Hepatocyte (in vitro differentiated cells): ENCODE measurements at regions not wholly inside any gene's neighbourhood (a gene's known extent, or its start where the extent isn't known, plus 50 kb on each side); places are given as distances from the start of the nearest gene placed in this dataset.

Experiments
- DNase-seq: peaks from one replicate; pipeline ENCODE4 v3.0.0-alpha.2; 2016; ENCODE audit warnings: low spot score
- H2AFZ ChIP-seq: fragments of 200-600 bp; sonication (generic); 2 replicates; pipeline ENCODE4 v1.6.0; 2016; ENCODE audit warnings: antibody characterized with exemption, mild to moderate bottlenecking
- H3K27ac ChIP-seq: fragments of 200-600 bp; sonication (generic); 2 replicates; pipeline ENCODE4 v1.5.1; 2016; ENCODE audit warnings: mild to moderate bottlenecking
- H3K27me3 ChIP-seq: fragments of 200-600 bp; sonication (generic); 2 replicates; pipeline ENCODE4 v1.6.1; 2016
- H3K36me3 ChIP-seq: fragments of 200-600 bp; sonication (generic); replicated peaks from 2 replicates; pipeline ENCODE4 v1.5.1; 2016; ENCODE audit warnings: low read depth; ENCODE audit not compliant: insufficient read depth
- H3K4me1 ChIP-seq: fragments of 200-600 bp; sonication (generic); 2 replicates; pipeline ENCODE4 v1.5.1; 2016; ENCODE audit warnings: mild to moderate bottlenecking, moderate library complexity; ENCODE audit not compliant: insufficient read depth
- H3K4me2 ChIP-seq: fragments of 200-600 bp; sonication (generic); 2 replicates; pipeline ENCODE4 v1.6.0; 2016
- H3K4me3 ChIP-seq: fragments of 200-600 bp; sonication (generic); 2 replicates; pipeline ENCODE4 v1.5.1; 2016; ENCODE audit warnings: mild to moderate bottlenecking
- H3K79me2 ChIP-seq: fragments of 200-600 bp; sonication (generic); 2 replicates; pipeline ENCODE4 v1.6.0; 2017; ENCODE audit warnings: mild to moderate bottlenecking
- H3K9me2 ChIP-seq: fragments of 200-600 bp; sonication (generic); replicated peaks from 2 replicates; pipeline ENCODE4 v1.6.0; 2017; ENCODE audit warnings: mild to moderate bottlenecking; ENCODE audit not compliant: insufficient read depth
- H3K9me3 ChIP-seq: fragments of 200-600 bp; sonication (generic); 2 replicates; pipeline ENCODE4 v1.5.1; 2016; ENCODE audit warnings: low read depth, mild to moderate bottlenecking
- H4K20me1 ChIP-seq: fragments of 200-600 bp; sonication (generic); 2 replicates; pipeline ENCODE4 v1.6.0; 2016; ENCODE audit warnings: mild to moderate bottlenecking; ENCODE audit not compliant: insufficient read depth, poor library complexity, severe bottlenecking
- EZH2 ChIP-seq: fragments of 200-600 bp; sonication (generic); IDR thresholded peaks from 2 replicates; pipeline ENCODE4 v1.6.1; 2016; ENCODE audit warnings: antibody characterized with exemption, mild to moderate bottlenecking, borderline replicate concordance
- EZH2phosphoT487 ChIP-seq: fragments of 200-600 bp; sonication (generic); IDR thresholded peaks from one replicate; pipeline ENCODE4 v1.6.1; 2018; ENCODE audit warnings: antibody characterized with exemption, mild to moderate bottlenecking, low read depth, moderate library complexity; ENCODE audit not compliant: unreplicated experiment, severe bottlenecking
- WGBS: methylation state at CpG from one replicate; pipeline ENCODE4 v1.1.6; 2016; ENCODE audit warnings: low lambda C conversion rate; ENCODE audit errors: missing lambda C conversion rate; 5-methylcytosine and 5-hydroxymethylcytosine counted together
- TF ChIP-seq, protein P1 (sequence below): fragments of 200-600 bp; sonication (generic); IDR thresholded peaks from 2 replicates; pipeline ENCODE4 v1.5.1; 2016; ENCODE audit warnings: antibody characterized with exemption, mild to moderate bottlenecking; ENCODE audit not compliant: poor library complexity

DNA sequence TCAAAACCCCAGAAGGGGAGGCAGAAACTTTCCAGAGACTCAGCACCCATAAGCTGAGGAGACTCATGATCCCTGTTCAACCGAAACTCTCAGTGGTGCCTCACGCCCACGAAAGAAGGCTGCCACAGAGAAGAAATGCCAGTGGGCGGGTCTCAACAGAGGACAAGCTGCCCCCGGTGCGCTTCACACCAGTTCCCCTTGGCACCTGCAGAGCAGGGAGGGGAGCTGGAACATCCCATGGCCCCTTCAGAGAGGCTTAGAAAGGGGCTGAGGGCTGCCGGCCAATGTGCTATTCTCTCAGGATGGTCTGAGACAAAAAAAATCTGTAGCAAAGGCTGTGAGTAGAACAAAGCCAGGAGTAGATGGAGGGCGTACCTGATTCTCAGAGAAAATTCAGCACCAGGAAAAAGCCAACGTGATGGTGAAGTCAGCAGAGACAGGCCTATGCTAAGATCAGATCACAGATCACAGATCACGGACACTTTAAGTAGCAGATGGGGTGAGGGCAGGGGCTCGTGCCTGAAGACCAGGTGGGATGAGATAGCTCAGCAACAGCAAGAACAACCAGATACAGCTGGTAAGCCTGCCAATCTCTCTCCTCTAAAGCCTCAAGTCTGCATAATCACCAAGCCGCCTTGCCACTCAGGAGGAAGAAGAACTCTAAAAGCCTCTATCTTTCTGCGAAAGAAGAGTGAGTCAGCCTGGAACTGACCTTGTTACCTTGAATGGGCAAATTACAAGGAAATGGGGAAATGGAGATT is 206.4 kb upstream of the GRIP1 start:
- H2AFZ ChIP-seq, result no peak overlapping the region
- no peaks in the 10 kb centered on the region for H3K79me2 ChIP-seq
- H3K9me2 ChIP-seq, result no peaks in the 10 kb centered on the region
- H3K36me3 ChIP-seq, result no peaks in the 10 kb centered on the region
- H4K20me1 ChIP-seq, result no peaks in the 10 kb centered on the region
- WGBS, result 79% methylated on average over 13 of the region's 13 CpGs
- H3K9me3 ChIP-seq, result no peaks in the 10 kb centered on the region
- no peaks in the 10 kb centered on the region for H3K4me1 ChIP-seq
- H3K4me3 ChIP-seq, result no peak overlapping the region
- no peaks in the 10 kb centered on the region for H3K27me3 ChIP-seq
- no peak overlapping the region for H3K27ac ChIP-seq
- no peak overlapping the region for H3K4me2 ChIP-seq
- DNase-seq, result no peak
- TF ChIP-seq, protein P1, sequence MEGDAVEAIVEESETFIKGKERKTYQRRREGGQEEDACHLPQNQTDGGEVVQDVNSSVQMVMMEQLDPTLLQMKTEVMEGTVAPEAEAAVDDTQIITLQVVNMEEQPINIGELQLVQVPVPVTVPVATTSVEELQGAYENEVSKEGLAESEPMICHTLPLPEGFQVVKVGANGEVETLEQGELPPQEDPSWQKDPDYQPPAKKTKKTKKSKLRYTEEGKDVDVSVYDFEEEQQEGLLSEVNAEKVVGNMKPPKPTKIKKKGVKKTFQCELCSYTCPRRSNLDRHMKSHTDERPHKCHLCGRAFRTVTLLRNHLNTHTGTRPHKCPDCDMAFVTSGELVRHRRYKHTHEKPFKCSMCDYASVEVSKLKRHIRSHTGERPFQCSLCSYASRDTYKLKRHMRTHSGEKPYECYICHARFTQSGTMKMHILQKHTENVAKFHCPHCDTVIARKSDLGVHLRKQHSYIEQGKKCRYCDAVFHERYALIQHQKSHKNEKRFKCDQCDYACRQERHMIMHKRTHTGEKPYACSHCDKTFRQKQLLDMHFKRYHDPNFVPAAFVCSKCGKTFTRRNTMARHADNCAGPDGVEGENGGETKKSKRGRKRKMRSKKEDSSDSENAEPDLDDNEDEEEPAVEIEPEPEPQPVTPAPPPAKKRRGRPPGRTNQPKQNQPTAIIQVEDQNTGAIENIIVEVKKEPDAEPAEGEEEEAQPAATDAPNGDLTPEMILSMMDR, result no peak

DNA sequence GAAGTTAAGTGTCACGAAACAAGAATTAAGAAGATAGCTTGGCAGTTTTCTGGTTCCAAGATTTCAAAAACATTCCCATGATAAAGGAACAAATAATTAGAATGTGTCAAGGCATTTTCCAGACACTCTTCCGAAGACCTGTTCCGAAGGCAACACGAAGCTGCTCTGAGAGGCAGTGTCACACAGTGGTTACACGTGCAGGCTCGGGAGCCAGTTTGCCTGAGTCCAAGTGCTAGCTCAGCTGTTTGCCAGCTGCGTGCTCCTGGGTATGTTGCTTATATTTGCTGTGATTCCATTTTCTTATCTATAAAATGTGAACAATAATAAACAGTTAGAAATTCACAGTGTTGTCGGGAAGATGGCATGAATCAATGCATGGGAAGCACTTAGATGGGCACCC is 217.9 kb upstream of the GRIP1 start:
- no peak for DNase-seq
- H3K9me2 ChIP-seq, result no peaks in the 10 kb centered on the region
- no peaks in the 10 kb centered on the region for H3K27me3 ChIP-seq
- H3K4me3 ChIP-seq, result no peak overlapping the region
- no peaks in the 10 kb centered on the region for H3K79me2 ChIP-seq
- H3K36me3 ChIP-seq, result no peaks in the 10 kb centered on the region
- no peak overlapping the region for H2AFZ ChIP-seq
- TF ChIP-seq EZH2phosphoT487 (no peak), EZH2 (no peak)
- TF ChIP-seq, protein P1, result no peak
- no peak overlapping the region for H3K27ac ChIP-seq
- 78% methylated on average over 8 of the region's 8 CpGs for WGBS
- peaks cover 6% of the 10 kb centered on the region for H3K4me1 ChIP-seq
- no peaks in the 10 kb centered on the region for H3K9me3 ChIP-seq
- H3K4me2 ChIP-seq, result no peak overlapping the region
- H4K20me1 ChIP-seq, result no peaks in the 10 kb centered on the region

DNA sequence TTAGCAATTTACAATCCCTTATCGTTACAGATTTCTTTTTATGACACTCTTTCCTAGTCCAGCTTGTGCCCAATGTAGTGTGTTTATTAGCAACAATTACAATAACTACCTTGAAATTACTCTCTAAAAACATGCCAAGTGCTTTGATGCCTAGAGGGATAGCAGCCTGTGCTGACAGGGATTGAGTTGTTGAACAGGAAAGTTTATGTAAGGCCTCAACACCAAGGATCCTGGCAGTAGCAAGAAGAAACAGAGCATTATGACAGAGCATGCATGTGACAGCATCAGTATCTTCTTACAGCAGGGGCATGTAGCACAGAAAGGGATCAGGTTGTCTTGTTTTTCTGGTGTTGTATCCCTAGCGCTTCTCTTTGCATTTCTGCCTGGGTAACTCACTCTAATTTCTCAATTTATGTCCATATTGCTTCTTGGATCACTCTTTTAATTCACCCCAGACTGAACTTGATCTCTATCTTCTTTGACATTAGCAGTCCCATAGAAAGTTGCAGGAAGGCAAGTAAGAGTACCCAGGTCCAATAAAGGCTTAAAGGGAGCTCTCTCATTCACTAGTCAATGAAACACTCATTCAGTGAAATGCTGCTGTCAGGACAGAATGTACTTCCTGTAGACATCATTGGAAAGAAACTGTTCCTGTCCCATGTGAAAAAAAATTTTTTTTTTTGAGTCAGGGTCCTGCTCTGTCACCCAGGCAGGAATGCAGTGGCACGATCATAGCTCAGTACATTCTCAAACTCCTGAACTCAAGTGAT is 220.0 kb upstream of the GRIP1 start:
- H3K27ac ChIP-seq, result no peak overlapping the region
- no peaks in the 10 kb centered on the region for H3K9me2 ChIP-seq
- no peak overlapping the region for H2AFZ ChIP-seq
- WGBS, result 73% methylated on average over 3 of the region's 3 CpGs
- no peaks in the 10 kb centered on the region for H3K9me3 ChIP-seq
- peaks cover 6% of the 10 kb centered on the region for H3K4me1 ChIP-seq
- no peaks in the 10 kb centered on the region for H3K36me3 ChIP-seq
- TF ChIP-seq, protein P1, result no peak
- TF ChIP-seq EZH2phosphoT487 (no peak), EZH2 (no peak)
- H3K27me3 ChIP-seq, result no peaks in the 10 kb centered on the region
- H3K79me2 ChIP-seq, result no peaks in the 10 kb centered on the region
- H3K4me2 ChIP-seq, result no peak overlapping the region
- no peak overlapping the region for H3K4me3 ChIP-seq
- no peak for DNase-seq
- no peaks in the 10 kb centered on the region for H4K20me1 ChIP-seq
